ENCODE measurements at regions not wholly inside any gene's neighbourhood (a gene's known extent, or its start where the extent isn't known, plus 50 kb on each side); places are given as distances from the start of the nearest gene placed in this dataset.

GRCh38 chr3:151556596-151556995 lies 95.7 kb upstream of the IGSF10 start:
- TF ChIP-seq CTCF (IDR thresholded peaks at IDR 0.05 in 2 of 3, conservative IDR thresholded peaks at IDR 0.05 in 1 of 3; ENCODE audit: borderline replicate concordance in 1 of 3, insufficient read depth in 1 of 3, low read depth in 2 of 3, low read length in 2 of 3) (no peak), POLR2A (IDR thresholded peaks at IDR 0.05; ENCODE audit: borderline replicate concordance, extremely low read depth, insufficient read depth, insufficient read length) (no peak), MAX (IDR thresholded peaks at IDR 0.05) (no peak)

All from HCT116 (cell line).